ENCODE measurements at regions not wholly inside any gene's neighbourhood (a gene's known extent, or its start where the extent isn't known, plus 50 kb on each side); places are given as distances from the start of the nearest gene placed in this dataset.

DNA sequence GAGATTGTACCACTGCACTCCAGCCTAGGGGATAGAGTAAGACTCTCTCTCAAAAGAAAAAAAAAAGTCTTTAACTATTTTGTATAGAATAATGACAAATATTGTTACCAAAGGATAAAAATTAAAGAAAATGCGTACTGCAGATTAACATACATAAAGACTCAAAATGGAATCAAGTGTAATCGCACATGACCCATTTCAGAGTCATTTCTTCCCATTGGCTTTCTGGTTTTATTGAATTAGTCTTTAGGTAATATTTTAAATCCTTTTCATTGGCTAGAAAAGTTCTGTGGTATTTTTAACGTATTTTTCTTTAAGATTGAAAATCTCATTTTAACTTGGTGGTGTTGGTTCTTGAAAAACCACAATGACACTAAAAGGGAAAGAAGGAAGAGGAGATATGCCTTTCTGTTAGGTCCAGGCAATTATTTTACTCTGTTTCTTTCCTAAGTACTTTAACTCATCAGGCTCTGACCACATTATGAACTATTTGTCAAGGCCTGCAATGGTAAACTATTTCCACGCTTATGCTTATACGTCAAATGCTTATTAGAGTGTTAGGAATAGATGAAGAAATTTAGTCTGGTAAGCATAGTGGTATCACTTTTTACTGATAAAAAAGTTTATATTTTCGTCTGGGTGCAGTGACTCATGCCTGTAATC lies 52.3 kb downstream of the PLEKHG1 start:
- no peak for DNase-seq (ENCODE audit: low read depth)

DNA sequence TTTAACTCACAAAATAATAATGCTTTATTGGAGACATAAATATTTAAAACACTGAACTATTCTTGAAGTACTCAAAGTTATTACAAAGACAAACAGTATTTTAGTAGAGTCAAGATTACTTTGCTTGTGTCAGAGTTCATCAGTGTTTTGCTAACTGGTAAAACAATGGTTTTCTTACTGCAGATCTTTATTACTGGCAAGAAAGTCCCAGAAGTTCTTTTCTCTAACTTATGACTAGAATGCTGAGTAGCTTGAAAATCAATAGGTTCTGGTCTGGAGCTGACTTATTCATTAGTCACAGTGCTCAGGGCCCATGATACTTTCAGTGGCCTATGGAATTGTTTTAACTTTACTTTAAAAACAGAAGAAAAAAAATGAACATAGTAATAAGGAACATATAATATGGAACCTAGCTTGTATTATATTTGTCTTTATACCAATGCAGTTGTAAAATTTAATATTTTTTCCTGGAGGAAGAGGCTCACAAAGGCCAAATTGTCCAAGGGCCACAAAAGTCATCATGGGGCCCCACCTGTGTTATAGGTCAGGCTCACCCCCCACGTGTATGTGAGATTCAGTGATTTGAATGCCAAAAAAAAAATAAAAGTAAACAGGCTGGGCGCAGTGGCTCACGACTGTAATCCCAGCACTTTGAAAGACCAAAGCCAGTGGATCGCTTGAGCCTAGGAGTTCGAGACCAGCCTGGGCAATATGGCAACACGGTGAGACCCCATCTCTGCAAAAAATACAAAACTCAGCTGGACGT lies 53.3 kb downstream of the PLEKHG1 start:
- no peak for DNase-seq (ENCODE audit: low read depth)

DNA sequence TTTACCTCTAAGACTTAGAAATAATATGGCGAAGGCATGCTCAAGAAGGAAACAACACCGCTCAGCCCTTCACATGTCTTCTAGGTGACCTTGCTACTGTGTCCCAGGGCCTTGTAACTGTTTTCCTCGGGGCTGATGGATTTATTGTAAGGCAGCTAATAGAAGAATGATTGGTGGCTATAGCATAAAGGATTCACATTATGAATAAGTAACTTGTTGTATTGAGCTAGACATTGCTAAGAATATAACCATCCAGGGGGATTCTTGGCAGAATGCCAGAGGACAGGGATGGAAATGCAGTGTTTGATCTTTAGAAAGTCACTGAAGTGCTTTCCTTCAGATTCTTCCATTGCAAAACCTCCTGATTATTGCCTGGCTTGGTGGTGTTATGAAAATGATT lies 54.9 kb downstream of the PLEKHG1 start:
- no peak for DNase-seq (ENCODE audit: low read depth)

DNA sequence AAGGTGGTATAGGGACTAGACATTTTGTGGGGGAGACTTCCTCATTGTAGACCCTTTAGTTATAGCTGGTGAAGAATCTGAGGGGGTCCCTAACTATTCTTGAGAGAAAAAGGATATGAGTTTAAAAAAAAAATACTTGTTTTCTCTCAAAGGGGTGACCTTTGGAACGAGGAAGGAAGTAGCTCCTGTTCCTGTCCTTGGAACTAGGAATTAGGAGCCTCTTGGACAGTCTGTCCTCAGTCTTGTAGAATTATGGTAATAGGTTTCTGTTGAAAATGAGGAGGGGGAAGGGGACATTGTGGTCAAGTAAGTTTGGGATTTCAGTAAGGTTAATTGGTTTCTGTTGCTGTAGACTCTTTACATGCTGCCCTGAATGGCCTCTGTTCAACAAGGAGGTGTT lies 56.5 kb downstream of the PLEKHG1 start:
- no peak for DNase-seq (ENCODE audit: low read depth)

DNA sequence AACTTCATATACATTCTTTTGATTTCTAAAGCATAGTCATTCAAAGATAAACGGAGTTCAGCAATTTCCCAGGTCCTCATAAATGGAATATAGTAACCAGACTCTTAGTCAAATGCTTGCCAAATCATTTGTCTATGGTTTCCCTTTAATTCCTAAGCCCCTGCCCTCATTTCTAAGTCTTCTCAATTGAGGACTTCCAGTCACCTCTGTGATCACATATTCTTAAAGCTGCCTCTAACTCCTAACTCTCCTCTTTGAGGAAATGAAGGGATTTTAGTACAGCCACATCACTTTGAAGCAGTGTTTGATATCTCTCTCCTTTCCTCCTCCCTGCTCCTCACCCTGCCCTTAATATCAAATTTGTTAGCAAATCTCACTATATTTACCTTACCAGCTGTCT lies 58.7 kb downstream of the PLEKHG1 start:
- DNase-seq (ENCODE audit: low read depth), result no peak

DNA sequence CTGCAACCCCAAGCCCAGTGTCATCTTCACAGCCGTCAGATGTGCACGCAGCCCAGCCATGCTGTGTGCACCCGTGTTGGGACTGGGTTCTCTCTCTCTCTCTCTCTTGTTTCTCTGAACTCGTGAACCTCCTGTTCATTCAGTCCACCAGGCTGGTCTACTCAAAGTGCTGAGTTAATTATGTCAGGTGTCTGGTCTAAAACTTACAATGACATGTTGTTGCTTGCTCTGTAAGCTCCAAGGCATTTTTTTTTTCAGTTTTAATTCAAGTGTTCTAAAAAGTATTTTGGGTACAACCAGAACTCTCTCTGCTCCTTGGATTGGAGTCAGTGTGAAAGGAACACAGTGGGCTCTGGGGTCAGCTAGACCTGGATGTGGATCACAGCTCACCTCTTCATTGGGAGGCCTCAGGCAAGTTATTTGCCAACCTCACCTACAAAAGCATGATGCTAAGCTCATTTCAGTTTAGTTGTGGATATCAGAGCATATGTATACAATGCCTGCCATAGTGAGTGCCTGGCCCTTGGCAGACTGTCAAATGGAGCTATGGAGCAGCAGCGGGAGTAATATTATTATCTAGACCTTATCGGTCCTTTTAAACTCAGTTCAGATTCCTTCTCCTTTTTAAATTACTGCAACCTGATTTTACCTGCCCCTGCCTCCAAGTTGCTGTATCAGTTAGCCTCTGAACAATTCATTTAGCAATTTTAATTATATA lies 59.5 kb downstream of the PLEKHG1 start:
- DNase-seq (ENCODE audit: low read depth), result no peak

DNA sequence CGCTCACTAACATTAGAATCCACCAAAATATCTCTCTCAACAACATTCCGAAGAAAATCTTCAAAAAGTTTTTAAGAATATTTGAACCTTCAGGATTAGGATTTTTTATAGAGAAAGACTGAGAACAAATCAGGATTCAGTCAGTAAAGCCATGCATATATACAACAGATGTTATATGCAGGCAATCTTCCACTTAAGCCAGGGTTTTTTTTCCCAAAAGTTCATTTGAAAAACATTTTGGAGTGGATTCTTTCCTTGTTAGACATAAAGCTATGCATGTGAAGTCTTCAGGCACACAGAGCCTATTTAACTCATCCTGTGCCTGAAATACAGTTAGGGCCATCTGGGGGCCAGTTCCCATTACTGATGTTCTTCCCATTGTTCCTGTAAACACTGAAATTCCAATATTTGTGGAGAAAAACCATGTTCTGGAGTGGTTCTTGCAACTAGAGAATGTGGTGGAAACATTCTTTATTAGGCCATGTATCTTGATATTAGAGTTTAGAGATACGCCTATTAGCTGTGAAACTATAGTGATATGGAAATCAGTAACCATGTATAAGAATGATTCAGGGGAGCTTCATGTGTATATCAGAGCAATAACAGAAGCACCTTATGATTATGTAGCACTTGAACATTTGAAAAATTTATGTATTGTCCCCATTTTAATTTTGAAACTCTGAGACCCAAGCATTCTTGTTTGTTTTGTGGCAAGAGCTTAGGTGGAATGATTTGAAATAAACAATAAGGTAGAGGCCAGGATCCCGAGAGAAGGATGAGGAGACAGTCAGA lies 61.7 kb downstream of the PLEKHG1 start:
- no peak for DNase-seq (ENCODE audit: low read depth)

DNA sequence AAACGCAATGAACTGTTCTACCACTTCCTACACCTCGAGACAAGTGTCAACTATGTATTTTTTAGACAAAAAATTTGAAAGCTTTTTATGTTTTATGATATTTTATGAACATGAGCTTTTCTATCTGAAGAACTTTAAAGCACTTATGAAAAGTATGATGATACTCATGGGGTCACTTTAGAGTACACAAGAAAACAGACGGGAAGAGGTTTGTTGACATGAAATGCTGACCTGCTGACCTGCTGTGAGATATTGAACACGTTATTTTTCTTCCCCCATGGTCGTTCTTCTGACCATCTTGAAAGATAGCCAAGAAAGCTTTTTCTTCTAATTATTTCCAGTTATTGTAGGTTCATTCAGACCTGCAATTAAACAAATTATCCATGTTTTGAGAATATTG lies 63.1 kb downstream of the PLEKHG1 start:
- no peak for DNase-seq (ENCODE audit: low read depth)

DNA sequence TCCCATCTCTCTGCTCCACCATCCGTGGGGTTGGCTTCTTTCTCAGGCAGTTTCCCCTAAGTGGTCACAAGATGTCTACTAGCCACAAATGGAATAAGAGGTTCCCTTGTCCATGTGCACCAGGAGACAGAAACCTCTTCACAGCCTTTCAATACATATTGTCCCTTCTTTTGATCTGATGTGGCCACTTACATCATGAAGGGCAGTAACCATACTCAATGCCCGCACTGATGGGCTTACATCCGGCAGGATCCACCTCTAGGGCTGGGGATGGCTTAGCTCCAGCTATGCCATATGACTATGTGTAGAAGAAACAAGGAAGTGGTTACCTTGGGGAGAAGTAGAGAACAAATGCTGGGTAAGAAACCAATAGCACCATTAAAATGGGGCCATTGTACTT lies 64.4 kb downstream of the PLEKHG1 start:
- no peak for DNase-seq (ENCODE audit: low read depth)

DNA sequence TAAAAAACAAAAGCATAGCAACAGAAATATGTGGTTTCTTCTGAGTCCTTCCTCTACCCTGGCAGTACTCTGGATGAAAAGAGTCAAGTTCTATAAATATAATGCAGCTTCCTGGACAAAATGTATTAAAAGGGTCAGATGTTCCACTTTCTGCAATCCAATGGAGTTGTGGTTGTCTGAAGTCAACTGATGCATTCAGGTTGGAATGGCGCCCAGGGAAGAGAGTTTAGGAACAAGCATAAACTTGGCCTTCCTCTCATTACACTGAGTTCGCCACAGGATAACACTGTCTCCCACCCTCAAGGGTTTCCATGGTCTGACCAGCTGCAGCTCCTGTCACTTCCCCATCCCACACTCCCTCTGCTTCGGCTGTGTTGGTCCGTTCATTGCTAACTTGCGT lies 66.4 kb downstream of the PLEKHG1 start:
- DNase-seq (ENCODE audit: low read depth), result no peak

DNA sequence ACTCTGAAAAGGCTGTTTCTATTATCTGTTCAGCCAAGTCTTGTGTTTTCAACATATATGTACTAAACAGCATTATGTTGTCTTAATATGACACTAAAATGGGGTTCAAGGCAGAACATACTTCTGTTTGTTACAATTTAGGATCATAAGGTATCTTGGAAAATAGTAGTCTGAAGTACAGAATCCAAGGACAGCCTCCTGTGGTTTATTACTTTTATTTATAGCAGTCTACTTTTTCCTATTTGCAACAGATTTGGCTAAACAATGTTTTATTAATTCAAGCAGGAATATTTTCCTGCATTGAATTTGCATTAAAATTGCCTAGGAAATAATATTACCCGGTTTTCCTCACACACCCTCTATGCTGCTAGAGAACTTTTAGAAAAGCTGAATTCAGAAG lies 67.7 kb downstream of the PLEKHG1 start:
- no peak for DNase-seq (ENCODE audit: low read depth)

DNA sequence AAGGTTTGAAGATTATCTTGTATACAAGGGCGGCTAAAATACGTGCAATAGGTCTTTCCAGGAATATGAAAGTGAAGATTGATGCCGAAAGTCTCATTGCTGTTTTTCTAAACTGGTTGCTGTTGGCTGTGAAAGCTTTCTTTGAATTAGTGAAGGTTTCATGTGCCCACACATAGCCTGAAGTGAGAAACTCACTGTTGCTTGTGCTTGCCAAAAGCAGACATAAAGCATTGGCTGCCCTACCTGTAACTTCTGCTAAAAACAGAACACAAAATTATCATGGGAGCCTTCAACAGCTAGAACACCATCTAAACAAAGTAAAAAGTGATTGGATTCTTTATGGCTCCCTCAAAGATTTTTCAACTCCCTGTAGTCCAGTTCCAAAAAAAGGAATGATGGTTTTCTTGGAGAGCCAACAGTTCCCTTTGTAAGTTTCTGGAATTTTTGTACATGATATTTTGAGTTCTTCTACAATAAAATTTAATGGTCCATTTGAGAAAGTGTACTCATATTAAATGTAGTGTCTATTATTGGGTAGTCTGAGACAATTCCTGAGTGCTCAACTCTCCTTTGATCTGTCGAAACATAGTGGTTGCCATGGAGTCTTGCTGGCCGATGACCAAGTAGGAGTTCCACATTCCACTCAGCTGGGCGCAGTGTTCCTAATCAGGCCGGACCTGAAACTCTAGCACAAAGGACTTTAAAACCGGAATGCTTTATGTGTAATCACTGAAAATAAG lies 68.5 kb downstream of the PLEKHG1 start:
- no peak for DNase-seq (ENCODE audit: low read depth)

DNA sequence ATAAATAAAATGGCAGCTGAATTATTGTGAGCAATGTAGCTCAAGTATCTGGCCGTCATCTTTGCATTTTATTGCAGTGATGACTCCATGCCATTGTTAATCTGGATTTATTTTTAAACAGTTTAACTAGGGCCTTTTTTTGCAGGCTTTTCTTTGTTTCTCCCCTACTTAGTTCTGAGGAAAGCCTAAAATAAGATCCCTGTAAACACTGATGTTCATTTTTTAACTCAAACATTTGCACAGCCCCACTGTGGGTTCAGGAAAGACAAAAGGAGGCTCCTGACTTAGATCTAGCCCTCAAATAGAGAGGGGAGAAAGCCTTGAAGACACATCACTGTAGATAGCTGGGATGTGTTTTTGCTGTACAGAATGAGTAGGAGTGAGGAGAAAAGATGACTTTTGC lies 69.2 kb downstream of the PLEKHG1 start:
- no peak for DNase-seq (ENCODE audit: low read depth)

DNA sequence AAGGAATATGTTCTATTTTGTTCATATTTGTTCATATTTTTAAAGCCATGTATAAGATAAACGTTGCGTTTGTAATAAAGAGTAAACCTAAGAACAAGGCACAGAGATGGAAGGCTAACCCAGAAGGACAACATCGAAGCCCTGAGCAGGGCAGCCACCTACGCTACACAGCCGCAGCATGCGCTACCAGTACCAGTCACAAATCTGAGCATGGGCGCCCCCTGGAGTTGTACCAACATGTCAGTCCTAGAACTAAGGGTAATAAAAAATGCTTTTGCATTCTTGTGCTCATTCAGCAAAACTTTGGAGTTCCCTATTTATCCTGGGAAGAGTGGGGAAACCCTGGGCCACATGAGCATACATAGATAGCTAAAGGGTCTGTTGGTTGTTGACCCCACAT lies 70.6 kb downstream of the PLEKHG1 start:
- DNase-seq (ENCODE audit: low read depth), result no peak

DNA sequence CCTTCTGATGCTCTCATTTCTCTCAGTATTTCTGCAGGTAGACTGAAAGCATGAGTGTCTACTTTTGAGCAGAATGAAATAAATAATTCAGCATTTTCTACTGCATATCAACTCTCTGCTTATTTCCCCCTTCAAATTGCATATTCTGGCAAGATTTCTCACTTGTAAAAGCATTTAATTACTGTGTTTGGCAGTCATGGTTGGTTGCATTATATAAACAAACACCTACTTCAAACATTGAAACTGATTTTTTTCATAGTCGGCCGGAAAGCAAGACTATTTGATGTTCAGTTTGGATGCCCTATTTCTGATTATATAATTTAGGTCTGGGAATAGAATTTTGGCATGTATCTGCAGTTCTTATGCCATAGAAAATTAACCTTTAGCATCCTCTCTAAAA lies 73.1 kb downstream of the PLEKHG1 start:
- DNase-seq (ENCODE audit: low read depth), result no peak

DNA sequence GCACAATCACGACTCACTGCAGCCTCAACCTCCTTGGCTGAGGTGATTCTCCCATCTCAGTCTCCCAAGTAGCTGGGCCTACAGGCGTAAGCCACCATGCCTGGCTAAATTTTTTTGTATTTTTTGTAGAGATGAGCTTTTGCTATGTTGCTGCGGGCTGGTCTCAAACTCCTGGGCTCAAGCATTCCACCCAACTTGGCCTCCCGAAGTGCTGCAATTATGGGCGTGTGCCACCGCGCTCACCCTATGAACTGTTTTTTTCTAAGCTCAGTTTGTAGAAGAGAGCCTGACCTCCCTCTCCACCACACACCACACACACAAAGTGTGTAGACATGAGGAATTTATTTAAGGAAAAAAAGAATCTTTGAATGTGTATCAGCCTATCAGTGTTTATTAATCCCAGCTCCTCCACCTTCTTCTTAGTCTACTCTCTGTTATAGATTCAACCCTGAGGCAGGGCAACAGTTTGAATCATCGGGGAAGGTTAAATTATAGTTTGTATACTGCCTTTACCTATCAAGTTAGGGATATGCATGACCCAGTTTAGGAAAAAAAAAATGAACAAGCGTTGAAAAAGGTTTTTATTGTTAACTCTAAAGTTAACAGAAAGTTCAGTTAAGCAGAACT lies 74.1 kb downstream of the PLEKHG1 start:
- DNase-seq (ENCODE audit: low read depth), result no peak

DNA sequence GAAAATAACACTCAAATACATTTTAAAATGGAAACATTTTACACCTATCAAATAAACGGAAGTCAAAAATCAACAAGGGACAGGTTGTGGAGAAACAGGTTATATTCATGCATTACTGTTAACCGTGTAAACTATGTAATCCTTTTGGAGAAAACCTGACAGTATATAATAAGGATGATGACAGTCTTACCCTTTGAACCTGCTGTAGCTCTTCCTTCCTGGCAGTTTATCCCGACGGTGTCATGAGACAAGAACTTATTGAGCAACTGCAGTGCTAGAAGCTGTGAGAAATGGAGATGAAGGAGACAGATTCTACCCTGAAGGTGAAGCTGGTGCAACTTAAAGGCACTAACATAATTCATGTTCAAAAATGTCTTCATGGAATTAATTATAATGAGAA lies 76.7 kb downstream of the PLEKHG1 start:
- DNase-seq (ENCODE audit: low read depth), result no peak

DNA sequence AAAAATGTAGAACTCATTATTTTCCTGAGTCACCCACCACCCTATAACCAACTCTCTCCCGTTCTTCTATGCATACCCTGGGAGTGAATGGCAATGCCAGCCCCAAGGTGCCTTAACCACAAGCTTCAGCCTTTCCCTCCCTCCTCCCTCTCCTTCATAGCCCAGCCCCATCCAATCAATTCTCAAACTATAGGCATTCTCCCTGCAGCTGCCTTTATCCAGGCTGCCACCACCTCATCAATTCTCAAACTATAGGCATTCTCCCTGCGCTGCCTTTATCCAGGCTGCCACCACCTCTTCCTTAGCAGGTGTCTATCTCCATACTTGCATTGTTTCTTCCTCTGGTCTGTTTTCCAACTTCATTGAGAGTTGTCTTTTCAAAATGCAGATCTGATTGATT lies 77.1 kb downstream of the PLEKHG1 start:
- no peak for DNase-seq (ENCODE audit: low read depth)

DNA sequence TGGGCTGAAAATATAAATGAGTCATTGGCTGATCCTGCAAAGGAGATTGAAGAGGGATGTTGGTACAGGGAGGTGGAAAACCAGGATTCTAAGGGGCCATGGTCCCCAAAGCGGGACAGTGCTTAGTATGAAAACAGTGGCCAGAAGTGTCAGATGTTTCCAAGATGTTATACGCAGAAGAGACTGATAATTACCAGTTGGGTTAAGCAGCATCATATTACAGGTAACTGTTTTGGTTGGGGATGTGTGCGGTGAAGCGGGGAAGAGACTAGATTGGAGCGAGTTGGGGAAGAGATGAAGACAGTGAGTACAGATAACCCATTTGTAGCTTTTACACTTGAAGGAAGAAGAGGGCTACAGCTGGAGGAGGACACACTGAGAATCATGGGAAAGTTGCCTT lies 80.8 kb downstream of the PLEKHG1 start:
- no peak for DNase-seq (ENCODE audit: low read depth)

DNA sequence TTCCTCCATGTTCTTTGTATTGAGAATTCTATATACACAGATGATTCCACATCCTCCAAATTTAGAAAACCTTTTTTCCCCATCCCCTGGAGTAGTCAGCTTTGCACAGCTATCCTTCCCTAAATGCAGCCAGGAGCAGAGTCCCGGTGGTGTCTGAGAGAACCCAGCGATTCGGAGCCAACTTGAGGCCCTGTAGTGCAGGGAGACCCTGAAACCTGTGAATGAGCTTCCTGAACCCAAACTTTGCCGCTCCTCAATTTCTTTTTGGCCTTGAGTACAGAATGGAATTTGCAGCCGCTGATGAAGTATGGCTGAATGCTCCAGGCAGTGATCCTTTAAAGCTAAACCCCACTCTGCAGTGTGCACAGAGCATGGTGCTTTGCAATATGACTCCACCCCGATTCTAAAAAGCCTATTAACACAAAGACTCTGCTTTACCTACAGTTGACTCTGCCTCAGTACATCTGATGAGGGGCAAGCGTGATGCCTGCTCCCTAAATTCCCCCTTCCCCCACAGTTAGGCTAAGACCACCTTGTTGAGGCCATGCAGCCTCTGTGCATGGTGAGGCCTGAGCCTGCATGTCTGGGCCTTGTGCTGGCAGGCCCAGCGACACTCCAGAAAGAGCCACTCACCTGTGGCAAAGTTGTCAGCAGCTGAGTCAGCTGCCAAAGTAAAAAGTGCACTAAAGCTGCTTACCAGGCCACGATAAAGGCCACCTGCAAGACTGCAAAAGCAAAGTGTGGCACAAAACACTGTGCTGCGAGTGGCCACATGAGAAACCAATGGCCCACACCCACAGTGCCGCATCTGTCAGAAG lies 82.1 kb downstream of the PLEKHG1 start:
- DNase-seq (ENCODE audit: low read depth), result no peak
